ENCODE measurements at regions not wholly inside any gene's neighbourhood (a gene's known extent, or its start where the extent isn't known, plus 50 kb on each side); places are given as distances from the start of the nearest gene placed in this dataset.

- DNase-seq, result no peak
These were observed 975.1 kb downstream of the NSUN3 start for GRCh38 chr3:95037927-95038326.

- no peak for DNase-seq
These were observed 981.2 kb downstream of the NSUN3 start for GRCh38 chr3:95044101-95044500.

- no peak for DNase-seq
These were observed 985.7 kb downstream of the NSUN3 start for GRCh38 chr3:95048564-95048963.

GRCh38 chr3:95049841-95050240 lies 987.0 kb downstream of the NSUN3 start:
- DNase-seq, result no peak

- DNase-seq, result no peak
These were observed 992.4 kb downstream of the NSUN3 start for GRCh38 chr3:95055288-95055687.

DNA sequence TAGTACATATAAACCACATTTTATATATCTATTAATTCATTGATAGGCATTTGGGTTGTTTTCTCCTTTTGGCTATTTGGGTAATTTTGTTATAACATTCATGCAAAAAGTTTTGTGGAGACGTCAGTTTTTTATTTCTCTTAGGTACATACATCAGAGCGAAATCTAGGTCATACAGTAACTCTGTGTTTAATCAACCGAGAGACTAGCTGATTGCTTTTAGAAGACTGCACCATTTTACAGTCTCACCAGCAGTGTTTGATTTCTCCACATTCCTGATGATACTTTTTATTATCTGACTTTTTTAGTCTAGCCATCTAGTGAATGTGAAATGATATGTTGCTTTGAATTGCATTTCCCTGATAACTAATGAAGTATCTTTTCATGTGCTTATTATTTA lies 1019.3 kb downstream of the NSUN3 start:
- no peak for DNase-seq

DNA sequence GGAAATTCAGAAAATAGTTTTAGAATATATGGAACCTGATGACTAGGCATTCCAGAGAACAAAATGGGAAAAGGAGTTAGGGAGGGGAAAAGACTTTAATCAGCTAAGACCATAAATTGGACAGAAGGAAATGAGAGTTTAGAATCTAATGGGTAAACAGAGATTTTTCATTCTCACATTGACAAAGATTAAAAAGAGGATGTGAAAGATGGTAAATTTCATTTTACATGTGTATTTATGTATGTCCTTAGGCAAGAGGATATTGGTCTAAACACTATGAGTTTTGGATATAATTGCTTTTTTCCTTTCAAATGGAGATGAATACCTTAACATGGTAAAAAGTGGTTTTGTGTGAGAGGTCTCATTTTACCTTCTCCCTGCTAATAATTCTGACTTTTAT lies 1021.9 kb downstream of the NSUN3 start:
- DNase-seq, result no peak

DNA sequence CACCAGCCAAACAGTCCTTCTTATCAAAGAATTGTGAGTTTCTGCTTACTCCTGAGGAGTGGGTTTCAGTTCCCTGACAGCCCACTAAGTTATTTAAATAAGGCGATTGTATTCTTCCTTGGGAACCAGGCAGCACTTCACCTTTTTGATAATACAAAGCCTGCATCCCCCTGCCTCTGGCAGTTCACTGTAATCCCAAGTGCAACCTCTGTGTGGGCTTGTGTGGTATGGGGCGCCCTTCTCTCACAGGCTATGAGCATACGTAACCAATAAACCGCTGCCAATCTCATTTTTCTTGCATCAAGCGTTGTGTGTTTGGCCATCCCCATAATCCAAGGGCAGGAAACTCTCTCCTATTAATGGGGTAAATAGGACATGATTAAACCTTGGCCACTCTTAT lies 1025.6 kb downstream of the NSUN3 start:
- DNase-seq, result no peak

GRCh38 chr3:95097493-95097892 lies 1034.6 kb downstream of the NSUN3 start:
- no peak for DNase-seq

DNA sequence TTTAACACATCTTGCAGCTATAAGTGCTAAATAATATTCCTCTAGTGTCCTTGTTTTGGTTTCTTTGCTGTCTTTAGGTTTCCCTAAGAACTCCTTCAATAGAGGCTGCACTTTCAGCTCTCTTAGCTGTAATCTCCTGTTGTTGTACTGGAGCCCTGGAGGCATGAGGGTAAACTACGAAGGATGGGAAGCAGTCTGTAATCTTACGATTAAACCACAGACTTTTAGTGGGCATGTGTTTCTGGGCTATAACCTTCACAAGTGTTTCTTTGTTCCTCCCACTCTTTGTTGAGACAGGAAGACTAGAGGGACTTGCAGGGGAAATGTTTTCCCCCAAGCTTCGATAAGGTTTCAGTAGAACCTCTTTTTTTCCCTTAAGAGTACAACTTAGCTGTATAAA lies 1058.1 kb downstream of the NSUN3 start:
- DNase-seq, result no peak

- DNase-seq, result no peak
These were observed 1060.2 kb downstream of the NSUN3 start for GRCh38 chr3:95123104-95123503.

- DNase-seq, result no peak
These were observed 1072.0 kb downstream of the NSUN3 start for GRCh38 chr3:95134693-95135413.

DNA sequence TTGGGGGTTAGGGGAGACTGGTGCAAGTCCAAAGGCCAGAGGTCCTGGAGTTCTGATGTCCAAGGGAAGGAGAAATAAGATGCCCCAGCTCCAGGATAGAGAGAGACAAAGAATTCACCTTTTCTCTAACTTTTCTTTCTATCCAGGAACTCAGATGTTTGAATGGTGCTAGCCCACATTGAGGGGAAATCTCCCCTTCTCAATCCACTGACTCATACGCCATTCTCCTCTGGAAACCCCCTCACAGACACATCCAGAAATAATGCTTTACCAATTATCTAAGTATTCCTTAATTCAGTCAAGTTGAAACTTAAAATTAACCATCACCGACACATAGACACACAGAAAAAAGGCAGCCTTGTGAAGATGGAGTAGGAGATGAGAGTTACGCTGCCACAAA lies 1085.2 kb downstream of the NSUN3 start:
- DNase-seq, result no peak

DNA sequence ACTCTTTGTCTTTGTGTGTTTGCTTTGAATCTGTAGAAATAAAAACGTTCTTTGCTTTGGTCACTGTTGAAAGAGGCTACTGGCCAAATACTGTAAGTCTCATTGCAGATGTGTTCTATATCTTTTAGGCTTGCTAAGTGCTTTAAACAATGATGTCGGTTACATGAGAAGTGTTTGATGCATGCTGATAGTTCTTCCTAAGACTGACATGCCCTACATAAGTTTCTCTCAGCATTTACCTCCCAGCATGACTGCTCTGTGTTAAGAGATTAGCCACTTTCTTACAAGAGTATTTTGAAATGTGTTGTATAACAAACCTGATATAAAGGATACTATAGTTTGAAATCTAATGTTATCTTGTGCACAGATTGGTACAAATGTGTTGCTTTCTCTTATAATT lies 1088.7 kb downstream of the NSUN3 start:
- DNase-seq, result no peak

DNA sequence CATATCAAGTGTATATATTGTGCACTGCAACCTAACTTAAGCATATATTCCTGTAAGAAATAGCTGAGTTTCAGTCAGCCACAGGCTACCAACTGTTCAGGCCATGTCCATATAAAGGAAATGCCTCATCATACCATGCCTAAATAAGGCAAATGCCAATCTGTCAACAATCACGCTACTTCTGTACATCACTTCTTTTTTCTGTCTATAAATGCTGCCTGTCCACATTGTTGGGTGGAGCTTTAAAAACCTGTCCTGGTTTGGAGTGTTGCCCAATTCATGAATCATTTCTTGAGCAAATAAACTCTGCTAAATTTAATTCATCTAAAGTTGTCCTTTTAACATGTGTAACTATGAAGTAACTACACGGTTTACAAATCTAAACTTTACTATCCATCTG lies 1091.9 kb downstream of the NSUN3 start:
- no peak for DNase-seq

GRCh38 chr3:95162794-95163193 lies 1099.9 kb downstream of the NSUN3 start:
- DNase-seq, result no peak

DNA sequence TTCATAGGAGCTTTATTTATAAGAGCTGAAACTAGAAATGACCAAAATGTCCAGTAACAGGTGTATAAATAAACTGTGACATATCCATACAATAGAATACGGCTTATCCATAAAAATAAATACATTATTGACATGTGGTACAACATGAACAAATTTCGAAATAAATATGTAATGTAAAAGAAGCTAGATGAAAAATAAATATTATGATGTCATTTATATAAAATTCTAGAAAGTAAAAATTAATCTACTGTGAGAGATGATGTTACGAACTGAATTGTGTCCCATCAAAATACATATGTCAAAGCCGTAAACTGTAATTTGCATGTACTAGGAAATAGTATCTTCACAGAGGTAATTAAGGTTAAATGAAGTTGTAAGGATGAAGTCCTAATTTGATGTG lies 1104.9 kb downstream of the NSUN3 start:
- no peak for DNase-seq

DNA sequence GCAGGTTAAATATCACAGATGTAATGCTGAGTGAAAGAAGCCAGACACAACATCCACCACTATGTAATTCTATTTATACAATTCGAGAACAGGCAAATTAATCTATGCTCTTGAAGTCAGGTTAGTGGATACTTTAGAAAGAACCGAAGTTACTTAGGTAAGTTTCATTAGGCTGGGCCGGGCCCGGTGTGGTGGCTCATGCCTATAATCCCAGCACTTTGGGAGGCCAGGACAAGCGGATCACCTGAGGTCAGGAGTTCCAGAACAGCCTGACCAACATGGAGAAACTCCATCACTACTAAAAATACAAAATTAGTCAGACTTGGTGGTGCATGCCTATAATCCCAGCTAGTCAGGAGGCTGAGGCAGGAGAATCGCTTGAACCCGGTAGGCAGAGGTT lies 1105.7 kb downstream of the NSUN3 start:
- no peak for DNase-seq

GRCh38 chr3:95172164-95172943 lies 1109.5 kb downstream of the NSUN3 start:
- DNase-seq, result no peak

DNA sequence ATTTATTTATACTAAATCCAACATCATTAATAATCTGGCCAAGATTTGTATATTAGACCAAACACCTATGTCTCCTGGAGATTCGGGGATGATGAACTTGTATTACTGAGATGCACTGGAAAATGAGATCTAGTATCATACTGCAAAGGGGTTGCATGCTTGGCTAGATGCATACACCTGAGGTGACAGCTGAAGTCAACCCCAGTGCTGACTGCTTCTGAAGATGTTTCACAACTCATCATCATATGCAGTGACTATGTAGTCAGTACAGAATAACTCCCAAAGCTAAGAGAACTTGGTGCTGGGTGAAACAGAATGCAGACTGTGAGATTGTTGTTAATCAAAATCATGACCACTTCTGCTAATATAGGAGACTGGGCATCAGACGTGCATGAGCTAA lies 1114.2 kb downstream of the NSUN3 start:
- no peak for DNase-seq

- no peak for DNase-seq
These were observed 1121.2 kb downstream of the NSUN3 start for GRCh38 chr3:95184038-95184437.

GRCh38 chr3:95189348-95189747 lies 1126.5 kb downstream of the NSUN3 start:
- DNase-seq, result no peak

DNA sequence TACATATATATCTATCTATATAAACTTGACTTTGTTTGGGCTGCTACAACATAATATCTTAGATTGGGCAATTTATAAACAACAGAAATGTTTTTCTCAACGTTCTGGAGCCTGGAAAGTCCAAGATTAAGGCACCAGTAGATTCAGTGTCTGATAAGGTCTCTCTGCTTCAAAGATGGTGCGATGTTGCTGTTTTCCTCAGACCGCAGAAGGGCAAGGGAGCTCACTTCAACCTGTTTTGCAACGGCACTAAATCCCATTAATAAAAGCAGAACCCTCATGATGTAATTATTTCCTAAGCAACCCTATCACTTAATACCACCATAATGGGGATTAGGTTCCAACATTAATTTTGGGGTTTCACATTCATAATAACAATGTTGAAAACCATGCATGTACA lies 1134.8 kb downstream of the NSUN3 start:
- no peak for DNase-seq

- no peak for DNase-seq
These were observed 1137.5 kb downstream of the NSUN3 start for GRCh38 chr3:95200384-95200783.

- DNase-seq, result no peak
These were observed 1148.0 kb downstream of the NSUN3 start for GRCh38 chr3:95210878-95211277.
